ENCODE measurements at regions not wholly inside any gene's neighbourhood (a gene's known extent, or its start where the extent isn't known, plus 50 kb on each side); places are given as distances from the start of the nearest gene placed in this dataset.

GRCh38 chr10:117716889-117717288, 174.3 kb downstream of the EMX2 start:
- DNase-seq (ENCODE audit: low spot score), result no peak

DNA sequence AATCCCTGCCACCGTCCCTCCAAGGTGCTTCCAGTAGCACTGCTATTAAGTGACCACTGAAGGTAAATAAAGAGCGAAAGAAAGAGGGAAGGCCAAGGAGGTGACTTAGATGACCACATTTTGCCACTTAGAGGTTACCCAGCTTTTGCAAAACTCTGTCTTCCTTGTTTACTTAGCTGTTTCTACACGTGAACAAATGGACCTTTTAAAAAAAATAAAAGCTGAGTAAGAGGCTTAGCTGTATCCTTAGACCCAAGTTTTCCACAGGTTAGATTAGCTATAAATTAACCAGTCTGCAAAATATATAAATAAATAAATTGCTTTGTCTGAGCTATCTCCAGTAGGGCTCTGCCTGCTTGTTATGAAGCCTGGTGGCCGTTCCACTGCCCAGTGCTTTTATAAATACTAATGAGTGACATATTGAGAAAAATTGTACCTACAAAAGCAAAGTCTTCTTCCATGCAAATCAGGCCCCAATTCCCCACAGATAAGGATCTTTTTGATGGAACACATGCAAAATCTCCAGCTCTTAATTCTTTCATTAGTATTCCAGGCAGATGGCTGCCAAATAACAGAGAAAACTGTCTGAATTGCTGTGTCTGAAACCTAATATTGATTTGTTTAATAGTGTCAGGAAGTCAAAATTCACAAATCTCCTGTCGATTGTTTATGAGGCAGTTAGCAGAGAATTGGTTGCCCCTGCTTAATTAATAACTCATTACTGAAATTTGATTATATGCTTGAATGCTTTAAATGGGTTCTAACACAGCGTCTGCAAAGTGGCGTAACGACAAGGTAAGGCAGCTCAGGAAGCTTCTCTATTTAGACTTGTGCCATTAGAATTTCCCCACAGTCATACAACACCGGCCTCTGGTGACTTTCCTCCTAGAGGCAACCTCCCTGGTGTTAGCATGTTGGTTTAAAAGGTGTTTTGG, 176.7 kb downstream of the EMX2 start:
- DNase-seq (ENCODE audit: low spot score), result no peak

GRCh38 chr10:117720931-117721835, 178.6 kb downstream of the EMX2 start:
- no peak for DNase-seq (ENCODE audit: low spot score)

- DNase-seq (ENCODE audit: low spot score), result no peak
These were observed 179.3 kb downstream of the EMX2 start for GRCh38 chr10:117721873-117722272.

GRCh38 chr10:117723343-117723742, 180.8 kb downstream of the EMX2 start:
- no peak for DNase-seq (ENCODE audit: low spot score)

GRCh38 chr10:117725993-117726392, 183.4 kb downstream of the EMX2 start:
- DNase-seq (ENCODE audit: low spot score), result no peak

DNA sequence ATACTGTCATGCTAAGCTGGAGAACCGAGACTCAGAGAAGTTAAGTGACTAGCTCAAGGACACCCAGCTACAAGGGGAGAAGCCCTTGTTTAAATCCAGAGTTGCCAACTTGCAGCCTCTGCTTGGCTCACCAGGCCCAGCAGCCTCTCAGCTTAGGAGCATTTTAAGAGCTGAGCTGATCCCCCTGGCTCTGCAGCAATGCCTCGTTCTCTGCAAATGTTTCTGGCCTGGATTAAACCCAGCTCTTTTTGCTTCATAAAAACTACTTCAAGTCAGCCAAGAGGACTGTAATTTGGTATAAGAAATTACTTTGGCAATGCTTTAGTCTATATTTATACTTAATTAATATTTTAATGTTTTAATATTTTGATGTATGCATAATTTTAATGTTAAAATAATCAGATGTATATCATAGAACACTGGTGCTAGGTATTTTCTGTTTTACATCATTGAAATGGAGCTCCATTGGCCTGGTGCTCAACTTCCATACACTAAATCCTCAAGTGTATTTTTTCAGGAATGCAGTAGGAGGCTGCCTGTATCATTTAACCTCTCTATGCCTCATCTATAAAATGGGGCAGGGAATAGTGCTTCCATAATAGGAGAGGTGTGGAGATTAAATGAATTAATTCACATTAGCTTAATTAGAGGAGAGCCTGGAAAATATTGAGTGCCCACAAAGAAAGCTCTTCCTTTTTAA, 184.2 kb downstream of the EMX2 start:
- no peak for DNase-seq (ENCODE audit: low spot score)

- no peak for DNase-seq (ENCODE audit: low spot score)
These were observed 184.9 kb downstream of the EMX2 start for GRCh38 chr10:117727421-117727820.

DNA sequence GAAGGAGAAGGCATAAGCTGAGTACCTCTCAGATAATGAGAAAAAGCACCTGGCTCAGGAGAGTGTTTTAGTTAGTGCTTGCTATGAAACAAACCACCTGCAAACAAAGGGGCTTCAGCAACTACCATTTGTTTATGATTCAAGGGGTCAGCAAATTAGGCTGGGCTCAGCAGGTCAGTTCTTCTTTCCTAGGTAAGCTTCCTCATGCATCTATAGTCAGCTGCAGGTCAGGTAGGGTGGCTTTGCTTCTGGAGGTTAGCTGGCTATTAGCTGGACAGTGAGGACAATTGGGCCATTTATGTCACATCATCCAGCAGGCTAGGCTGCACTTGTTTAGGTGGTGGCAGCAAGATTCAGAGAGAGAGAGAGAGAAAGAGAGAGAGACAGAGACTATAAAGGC, 185.5 kb downstream of the EMX2 start:
- DNase-seq (ENCODE audit: low spot score), result no peak

DNA sequence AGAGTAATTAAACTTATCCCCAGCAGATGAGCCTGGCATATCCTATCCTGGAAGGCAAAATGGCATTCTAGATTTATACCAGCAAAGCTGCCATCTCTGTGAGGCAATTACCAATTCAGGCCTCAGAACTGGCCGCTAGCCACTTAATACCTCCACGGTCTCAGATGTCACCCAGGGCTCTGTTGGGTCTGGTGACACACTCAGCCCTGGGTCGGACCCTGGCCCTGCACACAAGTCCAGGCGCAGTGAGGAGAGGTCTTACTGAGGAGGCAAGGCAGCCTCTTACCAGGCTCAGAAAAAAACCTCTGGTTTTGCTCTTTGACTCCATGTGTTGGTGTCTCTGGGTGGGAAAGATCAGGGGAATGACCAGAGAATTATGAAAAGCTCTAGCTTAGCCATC, 186.6 kb downstream of the EMX2 start:
- DNase-seq (ENCODE audit: low spot score), result no peak

- no peak for DNase-seq (ENCODE audit: low spot score)
These were observed 188.7 kb downstream of the EMX2 start for GRCh38 chr10:117731121-117731791.

DNA sequence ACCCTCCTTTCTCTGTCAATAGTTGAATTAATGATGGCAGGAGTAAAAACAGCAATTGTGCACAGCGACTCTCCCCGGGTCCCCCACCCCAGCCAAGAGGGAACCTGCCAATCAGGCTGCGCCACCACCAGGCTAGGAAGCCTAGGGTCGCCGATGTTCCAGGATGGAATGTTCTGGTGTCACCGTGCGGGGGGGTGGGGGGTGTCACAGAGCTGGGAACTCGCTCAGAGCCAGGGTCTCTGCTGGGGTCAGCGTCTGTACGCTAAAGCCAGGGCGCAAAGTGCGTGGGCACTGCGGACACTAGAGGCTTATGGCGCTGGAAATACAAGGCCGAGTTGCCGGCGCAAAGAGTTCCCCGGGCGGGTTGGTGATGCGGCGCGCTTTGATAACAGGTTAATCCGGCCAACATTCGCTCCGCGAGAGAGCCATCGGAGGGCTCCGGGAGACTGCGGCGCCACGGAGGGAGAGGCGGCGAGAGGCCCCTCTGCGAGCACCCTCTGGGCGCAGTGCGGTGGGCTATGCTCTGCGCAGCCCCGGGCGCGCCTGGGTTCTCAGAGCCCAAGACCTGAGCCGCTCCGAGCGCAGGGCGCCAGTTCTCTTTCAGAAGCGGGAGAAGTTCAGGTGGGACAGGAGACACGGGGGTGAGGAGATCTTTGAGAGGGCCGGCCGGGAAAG, 192.3 kb downstream of the EMX2 start:
- DNase-seq (ENCODE audit: low spot score), result no peak

- DNase-seq (ENCODE audit: low spot score), result no peak
These were observed 194.1 kb downstream of the EMX2 start for GRCh38 chr10:117736655-117737054.

- no peak for DNase-seq (ENCODE audit: low spot score)
These were observed 197.5 kb downstream of the EMX2 start for GRCh38 chr10:117740088-117740487.

DNA sequence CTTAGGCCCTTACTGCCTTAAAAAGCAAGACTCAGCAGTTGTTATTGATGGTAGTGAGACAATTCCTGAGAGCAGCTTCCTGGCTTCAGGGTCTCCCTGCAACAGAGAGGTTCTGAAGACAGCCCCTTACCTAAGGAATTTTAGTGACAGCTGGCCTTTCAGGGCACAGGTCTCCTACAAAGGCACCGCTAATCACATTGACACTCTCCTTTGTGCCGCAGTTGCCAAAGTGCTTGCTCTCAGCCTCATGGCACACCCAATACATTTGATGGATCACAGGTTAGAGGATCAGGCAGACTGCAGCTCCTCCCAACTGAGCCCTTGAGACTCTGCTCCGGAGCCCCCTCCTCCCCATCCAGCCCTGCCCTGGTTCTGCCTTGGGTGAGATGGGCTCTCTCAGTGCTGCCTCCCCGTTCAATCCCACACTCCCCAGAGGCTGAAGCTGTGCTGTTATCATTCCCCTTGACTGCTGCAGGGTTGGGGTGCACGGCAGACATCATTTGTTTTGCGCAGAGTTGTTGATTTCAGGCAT, 198.2 kb downstream of the EMX2 start:
- DNase-seq (ENCODE audit: low spot score), result no peak

DNA sequence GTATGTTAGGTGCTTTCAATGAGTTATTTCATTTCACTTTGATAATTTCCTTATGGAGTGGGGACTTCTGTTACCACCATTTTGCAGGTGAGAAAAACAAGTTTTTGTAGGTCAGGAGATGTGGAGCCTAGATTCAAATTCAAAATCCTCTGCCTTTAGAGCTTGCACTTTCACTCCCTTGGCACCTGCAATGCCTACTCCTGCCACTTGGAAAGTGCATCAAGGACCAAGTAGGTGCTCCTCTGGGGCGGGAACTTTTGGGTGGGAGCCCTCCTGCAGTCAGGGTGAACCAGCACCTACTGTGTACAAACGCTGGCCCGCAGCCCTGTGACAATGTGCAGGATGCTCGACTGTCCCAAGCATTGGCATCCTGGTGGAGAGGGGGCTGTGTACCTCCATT, 199.0 kb downstream of the EMX2 start:
- no peak for DNase-seq (ENCODE audit: low spot score)

GRCh38 chr10:117743509-117743908, 201.0 kb downstream of the EMX2 start:
- DNase-seq (ENCODE audit: low spot score), result no peak

DNA sequence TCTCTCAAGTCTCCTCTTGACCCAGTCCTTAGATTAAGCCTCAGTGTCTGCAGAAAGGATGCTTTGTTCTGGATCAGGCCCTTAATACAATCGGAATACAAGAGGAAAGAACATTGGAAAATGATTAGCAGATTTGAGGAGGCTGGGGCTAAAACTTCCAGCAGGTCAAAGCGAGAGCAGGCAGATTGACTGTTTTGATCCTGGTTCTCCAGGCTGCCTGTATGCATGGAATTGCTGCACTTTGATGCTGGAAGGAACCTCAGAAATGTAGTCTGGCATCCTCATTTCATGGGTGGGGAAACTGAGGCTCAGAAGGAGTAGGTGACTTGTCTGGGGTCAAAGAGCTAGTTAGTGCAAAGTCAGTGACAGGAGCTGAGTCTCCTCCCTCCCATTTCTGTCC, 202.8 kb downstream of the EMX2 start:
- no peak for DNase-seq (ENCODE audit: low spot score)

- no peak for DNase-seq (ENCODE audit: low spot score)
These were observed 204.2 kb downstream of the EMX2 start for GRCh38 chr10:117746541-117747448.

GRCh38 chr10:117747636-117748035, 205.1 kb downstream of the EMX2 start:
- DNase-seq (ENCODE audit: low spot score), result no peak

Measured in mucosa of gallbladder (tissue), 1 donor.